A673 (cell line): ENCODE measurements at regions not wholly inside any gene's neighbourhood (a gene's known extent, or its start where the extent isn't known, plus 50 kb on each side); places are given as distances from the start of the nearest gene placed in this dataset.

ENCODE experiments used
- BruUV-seq: library from RNA; stranded (reverse); fragments of 400-500 nt; replicated peaks from 2 replicates; lab custom pipeline; 2021; lab: Mats Ljungman, UMichigan
- CTCF ChIA-PET: fragments of 300-600 bp; sonication (Branson Sonifier 250); formaldehyde crosslinking; loops from one replicate; lab custom pipeline; 2022; ENCODE audit warnings: antibody characterized with exemption; lab: Charles Lee
- POLR2A ChIA-PET: fragments of 300-600 bp; sonication (Branson Sonifier 250); formaldehyde crosslinking; loops from one replicate; lab custom pipeline; 2022; ENCODE audit warnings: antibody characterized with exemption; ENCODE audit not compliant: low non-redundant PET; lab: Charles Lee
- DNase-seq: peaks from one replicate; pipeline ENCODE4 v3.0.0-alpha.2; 2015; ENCODE audit warnings: low spot score
- H3K27ac ChIP-seq: fragments of 200-600 bp; sonication (generic); 2 replicates; pipeline ENCODE4 v1.5.1; 2016; ENCODE audit warnings: mixed run types, low read depth, mild to moderate bottlenecking, mixed read lengths, antibody characterized with exemption, low read length; ENCODE audit not compliant: poor library complexity, severe bottlenecking
- H3K27me3 ChIP-seq: fragments of 200-600 bp; sonication (generic); replicated peaks from 2 replicates; pipeline ENCODE4 v1.6.1; 2017; ENCODE audit warnings: mixed run types, low read depth, mild to moderate bottlenecking, mixed read lengths, antibody characterized with exemption, low read length; ENCODE audit not compliant: insufficient read depth, poor library complexity
- H3K36me3 ChIP-seq: fragments of 200-600 bp; sonication (generic); 2 replicates; pipeline ENCODE4 v1.6.1; 2016; ENCODE audit warnings: mixed run types, mild to moderate bottlenecking, mixed read lengths, antibody characterized with exemption, low read length; ENCODE audit not compliant: insufficient read depth, poor library complexity, severe bottlenecking
- H3K4me1 ChIP-seq: fragments of 200-600 bp; sonication (generic); 2 replicates; pipeline ENCODE4 v1.6.1; 2017; ENCODE audit warnings: mixed run types, mild to moderate bottlenecking, mixed read lengths, antibody characterized with exemption, low read length; ENCODE audit not compliant: insufficient read depth, poor library complexity, severe bottlenecking
- H3K4me3 ChIP-seq: fragments of 200-600 bp; sonication (generic); 2 replicates; pipeline ENCODE4 v1.5.1; 2016; ENCODE audit warnings: low read depth, mixed run types, mild to moderate bottlenecking, mixed read lengths, low read length; ENCODE audit not compliant: poor library complexity, severe bottlenecking
- H3K9me3 ChIP-seq: fragments of 200-600 bp; sonication (generic); 2 replicates; pipeline ENCODE4 v1.6.1; 2016; ENCODE audit warnings: mixed run types, low read depth, mild to moderate bottlenecking, mixed read lengths, antibody characterized with exemption, low read length; ENCODE audit not compliant: poor library complexity, severe bottlenecking
- EZH2 ChIP-seq: fragments of 200-600 bp; sonication (generic); IDR thresholded peaks from 2 replicates; pipeline ENCODE4 v1.6.1; 2017; ENCODE audit warnings: borderline replicate concordance, low read depth, mild to moderate bottlenecking, mixed read lengths, antibody characterized with exemption, low read length; ENCODE audit not compliant: poor library complexity, severe bottlenecking
- intact Hi-C: fragments of 100-400 bp; cut with micrococcal nuclease; formaldehyde crosslinking; loops from one replicate; pipeline ENCODE4 v1.10.0; 2022; ENCODE audit not compliant: unreplicated experiment
- TF ChIP-seq, protein P1 (sequence below): fragments of 300-800, 200-600 bp; sonication (generic); conservative IDR thresholded peaks from 2 replicates; pipeline ENCODE4 v1.5.1; 2017; ENCODE audit warnings: low read depth, mild to moderate bottlenecking, antibody characterized with exemption, low read length, moderate library complexity, mixed read lengths

GRCh38 chr6:122248844-122249243 is 150.6 kb upstream of the HSF2 start:
- TF ChIP-seq EZH2: no peak
- TF ChIP-seq, protein P1, sequence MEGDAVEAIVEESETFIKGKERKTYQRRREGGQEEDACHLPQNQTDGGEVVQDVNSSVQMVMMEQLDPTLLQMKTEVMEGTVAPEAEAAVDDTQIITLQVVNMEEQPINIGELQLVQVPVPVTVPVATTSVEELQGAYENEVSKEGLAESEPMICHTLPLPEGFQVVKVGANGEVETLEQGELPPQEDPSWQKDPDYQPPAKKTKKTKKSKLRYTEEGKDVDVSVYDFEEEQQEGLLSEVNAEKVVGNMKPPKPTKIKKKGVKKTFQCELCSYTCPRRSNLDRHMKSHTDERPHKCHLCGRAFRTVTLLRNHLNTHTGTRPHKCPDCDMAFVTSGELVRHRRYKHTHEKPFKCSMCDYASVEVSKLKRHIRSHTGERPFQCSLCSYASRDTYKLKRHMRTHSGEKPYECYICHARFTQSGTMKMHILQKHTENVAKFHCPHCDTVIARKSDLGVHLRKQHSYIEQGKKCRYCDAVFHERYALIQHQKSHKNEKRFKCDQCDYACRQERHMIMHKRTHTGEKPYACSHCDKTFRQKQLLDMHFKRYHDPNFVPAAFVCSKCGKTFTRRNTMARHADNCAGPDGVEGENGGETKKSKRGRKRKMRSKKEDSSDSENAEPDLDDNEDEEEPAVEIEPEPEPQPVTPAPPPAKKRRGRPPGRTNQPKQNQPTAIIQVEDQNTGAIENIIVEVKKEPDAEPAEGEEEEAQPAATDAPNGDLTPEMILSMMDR: no peak
- DNase-seq: no peak
- Histone ChIP-seq H3K9me3 (peaks cover 3% of the 10 kb centered on the region), H3K4me3 (no peak overlapping the region), H3K4me1 (no peaks in the 10 kb centered on the region), H3K27ac (no peak overlapping the region), H3K27me3 (no peaks in the 10 kb centered on the region), H3K36me3 (no peaks in the 10 kb centered on the region)
- intact Hi-C loops: no loop called here
- BruUV-seq: no TSS peak
- CTCF ChIA-PET: no interaction called here
- POLR2A ChIA-PET: no interaction called here

- BruUV-seq: no TSS peak
- TF ChIP-seq EZH2: no peak
- TF ChIP-seq, protein P1: no peak
- H3K36me3 ChIP-seq: no peaks in the 10 kb centered on the region
- no peaks in the 10 kb centered on the region for H3K4me1 ChIP-seq
- CTCF ChIA-PET: no interaction called here
- no peaks in the 10 kb centered on the region for H3K9me3 ChIP-seq
- H3K4me3 ChIP-seq: no peak overlapping the region
- H3K27me3 ChIP-seq: no peaks in the 10 kb centered on the region
- H3K27ac ChIP-seq: no peak overlapping the region
- intact Hi-C loops: no loop called here
- POLR2A ChIA-PET: no interaction called here
- DNase-seq: no peak
Observed at GRCh38 chr6:122258839-122259238, 140.6 kb upstream of the HSF2 start.

DNA sequence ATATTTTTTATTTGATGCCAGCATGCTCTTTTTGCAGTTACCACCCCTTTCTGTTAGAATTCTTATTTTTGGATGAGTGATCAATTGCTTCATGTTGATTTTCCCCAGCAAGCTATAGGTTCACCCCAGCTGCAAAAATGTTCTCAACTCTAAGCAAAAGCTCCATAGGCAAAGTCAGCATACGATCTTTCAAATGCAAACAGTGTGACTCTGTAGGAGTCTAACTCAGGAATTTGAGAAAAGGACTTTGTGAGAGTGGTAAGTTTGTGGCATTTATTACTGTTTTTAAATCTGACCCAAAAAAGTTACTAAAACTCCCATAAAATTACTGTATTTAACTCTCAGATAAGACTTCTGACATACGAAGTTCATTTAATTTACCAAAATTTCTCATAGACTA is 134.9 kb upstream of the HSF2 start:
- CTCF ChIA-PET: no interaction called here

More for the DNA sequence above, 134.9 kb upstream of the HSF2 start:
- intact Hi-C loops: no loop called here
- Histone ChIP-seq H3K4me3 (no peak overlapping the region), H3K27ac (no peak overlapping the region), H3K4me1 (peaks cover 10% of the 10 kb centered on the region), H3K27me3 (no peaks in the 10 kb centered on the region), H3K9me3 (peaks cover 5% of the 10 kb centered on the region), H3K36me3 (no peaks in the 10 kb centered on the region)
- POLR2A ChIA-PET: no interaction called here
- TF ChIP-seq EZH2: no peak
- TF ChIP-seq, protein P1: no peak
- no peak for DNase-seq
- BruUV-seq: no TSS peak
